HG03196 (cell line): ENCODE measurements at regions not wholly inside any gene's neighbourhood (a gene's known extent, or its start where the extent isn't known, plus 50 kb on each side); places are given as distances from the start of the nearest gene placed in this dataset.
"Not testable (repeated sequence)": the region's sequence is repeated elsewhere in the genome, so short reads cannot be mapped to it uniquely, and the experiment has no call there.

Experiments used
- ATAC-seq: cut with Tn5 transposase; IDR thresholded peaks from one replicate; pipeline ENCODE4 v1.9.1; 2021; ENCODE audit not compliant: unreplicated experiment

DNA sequence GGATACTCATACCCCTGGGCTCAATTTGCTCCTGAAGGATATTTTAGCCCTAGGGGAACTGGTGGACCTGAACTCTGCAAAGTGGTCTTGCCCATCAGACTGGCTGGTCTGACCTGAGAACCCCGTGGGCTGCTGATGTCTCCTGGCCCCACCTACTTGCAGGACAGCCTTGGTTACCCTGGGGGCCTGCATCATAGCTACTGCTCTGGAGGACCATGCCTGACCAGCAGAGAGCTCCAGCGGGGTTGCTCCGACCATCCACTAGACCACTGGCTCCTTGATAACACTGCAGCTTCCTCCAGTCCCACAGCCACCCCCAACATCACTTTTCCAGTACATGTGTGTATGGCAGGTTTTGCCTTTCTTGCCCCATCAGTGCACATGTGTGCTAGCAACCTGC lies 331.6 kb upstream of the BRINP3 start:
- ATAC-seq = no peak

DNA sequence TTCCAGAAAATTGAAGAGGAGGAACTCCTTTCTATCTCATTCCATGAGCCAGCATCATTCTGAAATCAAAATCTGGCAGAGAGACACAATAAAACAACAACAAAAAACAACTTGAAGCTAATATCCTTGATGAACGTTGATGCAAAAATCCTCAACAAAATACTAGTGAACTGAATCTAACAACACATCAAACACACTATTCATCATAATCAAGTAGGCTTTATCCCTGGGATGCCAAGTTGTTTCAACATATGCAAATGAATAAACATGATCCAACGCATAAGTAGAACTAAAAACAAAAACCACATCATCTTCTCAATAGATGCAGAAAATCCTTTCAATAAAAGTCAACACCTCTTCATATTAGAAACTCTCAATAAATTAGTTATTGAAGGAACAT lies 335.3 kb upstream of the BRINP3 start:
- ATAC-seq = no peak

DNA sequence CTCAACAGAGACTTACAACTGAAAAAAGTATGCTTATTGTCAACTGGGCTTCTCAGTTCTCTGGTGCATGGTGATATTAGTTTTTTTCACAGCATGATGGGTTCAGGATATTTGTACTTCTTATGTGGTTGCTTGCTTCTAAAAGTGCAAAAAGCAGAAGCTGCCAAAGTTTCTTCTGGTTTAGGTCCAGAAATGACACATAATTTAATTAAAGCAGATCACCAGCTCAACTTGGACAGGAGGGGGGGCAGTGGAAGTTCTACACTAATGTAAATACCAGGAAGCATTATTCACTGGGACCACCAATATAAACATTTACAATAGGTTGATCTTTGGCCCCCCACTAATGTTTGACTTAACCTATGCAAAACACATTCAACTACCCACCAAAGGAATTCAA lies 354.8 kb upstream of the BRINP3 start:
- no peak for ATAC-seq

DNA sequence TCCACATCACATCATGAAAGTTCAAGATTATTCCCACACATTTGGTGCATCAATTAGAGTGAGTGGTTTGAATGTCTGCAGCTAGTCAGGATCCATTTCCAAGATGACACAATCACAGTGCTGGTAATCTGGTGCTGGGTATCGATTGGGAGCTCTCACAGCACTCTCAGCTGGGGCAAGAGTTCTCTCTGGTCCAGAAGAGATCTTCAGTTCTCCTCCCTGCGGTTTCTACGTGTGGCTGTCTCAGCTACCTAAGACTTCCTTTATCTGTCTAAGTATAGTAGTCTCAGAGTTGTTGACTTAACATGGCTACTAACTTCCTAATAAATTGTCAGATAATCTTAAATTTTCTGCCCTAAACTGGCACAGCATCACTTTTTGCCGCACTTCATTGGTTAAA lies 358.0 kb upstream of the BRINP3 start:
- no peak for ATAC-seq

DNA sequence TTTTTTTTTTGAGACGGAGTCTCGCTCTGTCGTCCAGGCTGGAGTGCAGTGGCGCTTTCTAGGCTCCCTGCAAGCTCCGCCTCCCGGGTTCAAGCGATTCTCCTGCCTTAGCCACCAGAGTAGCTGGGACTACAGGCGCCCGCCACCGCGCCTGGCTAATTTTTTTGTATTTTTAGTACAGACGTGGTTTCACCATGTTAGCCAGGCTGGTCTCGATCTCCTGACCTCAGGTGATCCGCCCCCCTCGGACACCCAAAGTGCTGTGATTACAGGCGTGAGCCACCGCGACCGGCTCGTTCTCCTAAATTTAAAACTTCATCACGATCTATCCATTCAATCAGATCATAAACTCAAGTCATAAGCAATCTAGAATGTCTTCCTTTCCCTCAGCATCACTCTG lies 359.5 kb upstream of the BRINP3 start:
- not testable (repeated sequence) for ATAC-seq

DNA sequence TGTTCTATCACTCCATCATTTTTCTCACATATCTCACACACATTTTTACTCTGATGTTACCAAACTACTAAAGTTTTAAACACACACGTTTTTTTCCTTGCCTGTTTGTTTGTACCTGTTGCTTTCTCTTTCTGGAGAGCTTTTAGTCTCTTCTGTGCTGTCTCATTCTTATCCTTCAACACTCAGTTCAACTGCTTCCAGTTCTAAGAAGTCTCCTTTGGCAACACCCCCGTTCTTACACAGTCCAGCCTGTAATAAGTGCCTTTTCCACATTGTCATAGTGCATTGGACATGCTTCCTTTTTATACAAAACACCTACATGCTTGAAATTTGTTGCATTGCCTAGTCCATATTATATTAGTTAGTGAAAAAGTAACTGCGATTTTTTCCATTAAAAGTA lies 360.2 kb upstream of the BRINP3 start:
- no peak for ATAC-seq

DNA sequence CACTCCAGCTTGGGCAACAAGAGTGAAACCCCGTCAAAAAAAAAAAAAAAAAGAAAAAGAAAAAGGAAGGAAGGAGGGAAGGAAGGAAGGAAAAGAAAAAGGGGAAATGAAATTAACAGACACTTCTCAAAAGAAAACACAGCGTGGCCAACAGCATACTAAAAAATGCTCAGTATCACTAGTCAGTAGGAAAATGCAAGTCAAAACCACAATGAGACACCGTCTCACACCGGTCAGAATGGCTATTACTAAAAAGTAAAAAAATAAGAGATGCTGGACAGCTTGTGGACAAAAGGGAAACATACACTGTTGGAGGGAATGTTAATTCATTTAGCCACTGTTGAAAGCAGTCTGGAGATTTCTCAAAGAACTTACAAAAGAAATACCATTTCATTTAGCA lies 369.5 kb upstream of the BRINP3 start:
- no peak for ATAC-seq

DNA sequence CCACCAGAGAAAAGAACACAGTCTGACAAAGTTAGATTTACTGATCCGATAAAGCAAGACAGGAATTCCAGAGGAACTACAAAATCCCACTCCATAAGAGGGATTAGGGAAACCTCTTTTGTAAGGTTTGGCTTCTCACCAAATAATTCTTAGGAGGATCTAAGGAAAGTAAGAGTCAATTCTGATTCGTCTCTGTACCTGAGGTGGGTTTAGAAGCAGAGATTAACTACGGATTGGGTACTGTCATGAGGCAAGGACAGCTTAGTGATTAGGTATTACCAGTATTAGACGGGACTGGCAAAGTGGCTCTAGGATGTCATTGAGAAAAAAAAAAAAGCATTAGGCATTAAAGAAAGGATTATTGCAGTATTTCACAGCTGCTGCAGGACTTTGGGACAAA lies 371.7 kb upstream of the BRINP3 start:
- no peak for ATAC-seq

DNA sequence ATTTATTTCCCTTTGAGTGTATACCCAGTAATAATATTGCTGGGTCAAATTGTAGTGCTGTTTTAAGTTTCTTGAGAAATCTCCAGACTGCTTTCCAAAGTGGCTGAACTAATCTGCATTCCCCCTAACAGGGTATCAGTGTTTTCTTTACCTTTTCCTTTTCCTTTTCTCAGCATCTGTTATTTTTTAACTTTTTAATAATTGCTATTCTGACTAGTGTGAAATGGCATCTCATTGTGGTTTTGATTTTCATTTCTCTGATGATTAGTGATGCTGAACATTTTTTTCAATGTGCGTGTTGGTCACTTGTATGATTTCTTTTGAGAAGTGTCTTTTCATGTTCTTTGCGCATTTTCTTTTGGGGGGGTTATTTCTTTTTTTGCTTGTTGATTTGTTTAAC lies 374.9 kb upstream of the BRINP3 start:
- ATAC-seq = no peak

DNA sequence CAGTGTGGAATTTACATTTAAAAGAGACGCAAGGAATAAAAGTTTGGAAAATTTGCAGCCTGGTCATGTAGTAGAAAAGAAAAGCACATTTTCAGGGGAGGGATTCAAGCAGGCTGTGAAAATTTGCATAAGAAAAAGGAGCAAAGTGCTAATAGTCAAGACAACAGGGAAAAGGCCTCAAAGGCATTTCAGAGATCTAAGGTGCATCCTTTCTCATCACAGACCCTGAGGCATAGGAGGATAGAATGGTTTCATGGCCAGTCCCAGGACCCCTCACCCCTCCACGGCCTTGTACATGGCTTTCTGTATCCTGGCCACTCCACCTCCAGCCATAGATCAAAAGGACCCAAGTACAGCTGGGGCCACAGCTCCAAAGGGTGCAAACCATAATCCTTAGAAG lies 380.5 kb upstream of the BRINP3 start:
- ATAC-seq = no peak

DNA sequence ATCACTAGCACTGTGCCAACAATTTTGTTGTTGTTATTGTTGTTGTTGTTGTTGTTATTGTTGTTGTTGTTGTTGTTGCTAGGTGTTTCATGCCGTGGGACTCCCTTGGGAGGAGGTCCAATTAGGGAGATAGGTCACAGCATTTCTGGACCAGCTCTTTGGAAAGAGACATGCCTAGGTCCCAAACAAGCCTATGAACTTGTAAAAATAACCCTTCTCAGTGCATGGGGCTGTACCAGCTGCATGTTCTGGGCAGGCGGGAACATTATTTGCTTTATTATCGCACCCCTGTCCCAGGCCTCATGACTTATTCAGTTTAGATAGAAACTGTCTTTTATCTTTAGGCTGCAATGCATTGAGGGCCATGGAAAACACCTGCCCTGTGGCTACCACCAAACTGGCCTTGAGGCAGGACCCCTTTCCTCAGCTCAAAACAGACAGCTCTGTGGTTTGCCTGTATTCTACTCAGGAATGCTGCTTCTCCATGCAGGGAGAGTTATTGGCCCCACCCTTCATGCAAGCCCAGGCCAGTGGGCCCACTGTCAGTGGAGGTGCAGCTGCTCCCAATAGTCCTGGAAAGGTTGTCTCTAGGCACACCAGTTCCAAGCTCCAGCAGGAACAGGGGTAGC lies 386.5 kb upstream of the BRINP3 start:
- ATAC-seq = no peak

DNA sequence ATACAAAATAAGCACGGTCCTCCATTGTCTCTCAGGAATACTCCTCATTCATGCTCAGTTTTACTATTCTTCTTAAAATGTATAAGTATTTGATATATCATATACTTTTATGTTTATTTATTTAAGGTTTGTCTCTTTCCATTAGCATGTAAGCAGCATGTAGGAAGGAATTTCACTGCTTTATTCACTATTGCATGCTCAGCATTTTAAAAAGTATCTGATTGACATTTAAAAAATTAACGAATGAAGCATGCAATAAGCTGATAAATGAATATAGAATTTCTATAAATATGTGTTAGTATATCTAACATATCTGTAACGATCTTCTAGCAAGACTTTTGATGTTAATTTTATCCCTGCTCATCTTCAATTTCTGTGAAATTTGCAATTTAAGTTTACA lies 402.7 kb upstream of the BRINP3 start:
- ATAC-seq = no peak

DNA sequence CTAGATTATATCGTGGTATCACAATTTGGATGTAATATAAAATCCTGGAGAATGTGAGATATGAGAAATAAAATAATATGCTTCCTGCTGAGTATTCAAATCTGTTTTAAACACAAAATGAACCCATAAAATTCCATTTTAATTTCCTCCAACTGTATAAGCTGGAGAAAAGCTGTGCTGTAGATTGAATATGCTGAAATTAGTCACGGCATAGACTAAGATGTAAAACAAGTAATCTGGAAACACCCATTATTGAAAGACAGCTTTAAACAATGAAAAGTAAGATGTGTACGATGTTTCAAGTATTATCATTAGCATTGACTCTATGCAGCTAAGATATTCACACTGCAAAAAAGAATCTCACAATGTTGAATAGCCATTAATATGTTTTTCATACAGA lies 403.4 kb upstream of the BRINP3 start:
- ATAC-seq = no peak

DNA sequence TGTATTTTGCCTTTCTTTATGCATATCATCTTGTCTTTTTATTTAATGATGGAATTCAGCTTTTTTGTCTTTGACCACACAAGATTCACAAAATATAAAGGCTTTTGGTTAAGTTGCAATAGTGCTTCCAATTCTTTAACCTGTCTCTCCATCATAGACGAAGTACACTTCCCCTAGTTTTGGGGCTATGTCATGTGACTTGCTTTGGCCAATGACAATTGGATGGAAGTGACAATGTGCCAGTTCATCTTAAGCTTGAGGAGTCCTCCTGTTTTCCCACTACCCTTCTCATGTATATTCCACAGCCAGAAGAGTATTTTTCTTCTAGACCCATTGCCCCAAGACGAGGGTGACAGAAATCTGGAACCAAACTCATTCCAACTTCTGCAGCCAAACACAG lies 419.6 kb upstream of the BRINP3 start:
- no peak for ATAC-seq

DNA sequence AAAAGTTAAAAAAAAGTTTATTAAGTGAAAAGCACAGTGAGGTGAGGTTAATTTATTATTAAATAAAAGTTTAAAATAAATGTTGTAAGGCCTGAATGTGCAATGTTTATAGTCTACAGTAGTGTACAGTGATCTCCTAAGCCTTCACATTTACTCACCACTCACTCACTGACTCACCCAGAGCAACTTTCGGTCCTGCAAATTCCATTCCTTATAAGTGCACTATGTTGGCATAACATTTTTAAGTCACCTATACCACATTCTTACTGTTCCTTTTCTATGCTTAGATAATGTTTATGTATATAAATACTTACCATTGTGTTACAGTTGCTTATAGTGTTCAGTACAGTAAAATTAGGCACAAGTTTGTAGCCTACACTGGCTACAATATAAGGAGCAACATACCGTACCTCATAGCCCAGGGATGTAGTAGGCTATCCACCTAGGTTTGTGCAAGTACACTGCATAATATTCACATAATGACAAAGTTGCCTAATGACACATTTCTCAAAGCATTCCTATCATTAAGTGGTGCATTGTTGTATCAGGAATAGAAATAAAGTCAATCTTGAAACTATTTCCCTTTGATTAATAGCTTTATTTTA lies 426.5 kb upstream of the BRINP3 start:
- no peak for ATAC-seq

DNA sequence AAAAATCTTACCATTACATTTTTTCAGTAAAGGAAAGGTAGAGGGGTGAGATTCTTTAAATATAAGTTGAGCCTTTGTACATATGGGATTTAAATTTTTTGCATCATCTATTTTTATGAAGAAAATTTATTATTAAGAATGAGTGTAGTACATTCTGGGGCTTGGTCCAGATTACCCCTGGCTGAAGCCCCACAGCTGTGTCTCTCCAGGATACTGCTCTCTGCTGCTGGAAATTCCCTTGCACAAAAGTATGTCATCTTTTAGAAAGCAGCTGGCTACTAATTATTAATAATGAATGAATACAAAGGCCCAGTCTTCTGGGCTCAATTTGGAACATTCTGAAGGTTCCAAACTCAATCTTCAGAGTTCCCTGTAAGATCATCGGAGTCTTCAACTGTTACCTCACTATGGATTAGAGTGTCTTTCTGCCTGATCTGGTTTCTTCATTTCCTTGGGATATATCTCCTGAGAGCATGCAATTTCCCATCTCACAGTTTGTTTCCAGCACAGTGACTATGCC lies 428.6 kb upstream of the BRINP3 start:
- ATAC-seq = no peak

DNA sequence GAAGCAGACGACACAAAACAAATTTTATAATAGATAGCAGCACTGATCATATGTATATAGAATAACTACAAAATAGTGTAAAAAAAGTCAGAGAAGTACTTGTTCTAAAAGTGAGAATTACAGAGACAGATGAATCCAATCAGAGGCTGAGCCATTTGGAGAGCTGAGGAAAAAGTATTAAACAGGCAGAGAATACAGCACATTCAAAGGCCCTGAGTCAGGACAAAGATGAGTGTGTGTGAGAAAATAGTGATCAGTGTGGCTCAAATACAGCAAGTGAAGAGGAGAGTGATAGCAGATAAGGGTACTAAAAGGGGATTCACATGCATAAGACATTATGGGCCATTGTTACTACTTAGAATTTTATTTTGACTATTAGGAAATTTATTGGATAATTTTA lies 430.6 kb upstream of the BRINP3 start:
- ATAC-seq = no peak

DNA sequence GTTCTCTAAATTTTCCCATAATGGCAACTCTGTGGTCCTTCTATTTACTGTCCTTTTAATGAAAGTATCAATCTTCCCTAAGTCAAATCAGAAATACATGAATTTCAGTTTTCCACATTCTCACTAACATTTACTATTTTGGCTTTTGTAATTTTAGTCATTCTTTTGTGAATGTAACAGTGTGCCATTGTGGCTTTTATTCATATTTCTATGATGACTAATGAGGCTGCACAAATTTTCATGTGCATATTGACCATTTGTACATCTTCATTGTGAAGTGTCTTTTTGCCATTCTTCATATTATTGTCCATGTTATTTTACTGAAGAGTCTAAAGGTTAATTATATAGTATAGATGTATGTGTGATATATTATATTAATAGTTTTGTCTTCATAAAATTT lies 431.0 kb upstream of the BRINP3 start:
- no peak for ATAC-seq

DNA sequence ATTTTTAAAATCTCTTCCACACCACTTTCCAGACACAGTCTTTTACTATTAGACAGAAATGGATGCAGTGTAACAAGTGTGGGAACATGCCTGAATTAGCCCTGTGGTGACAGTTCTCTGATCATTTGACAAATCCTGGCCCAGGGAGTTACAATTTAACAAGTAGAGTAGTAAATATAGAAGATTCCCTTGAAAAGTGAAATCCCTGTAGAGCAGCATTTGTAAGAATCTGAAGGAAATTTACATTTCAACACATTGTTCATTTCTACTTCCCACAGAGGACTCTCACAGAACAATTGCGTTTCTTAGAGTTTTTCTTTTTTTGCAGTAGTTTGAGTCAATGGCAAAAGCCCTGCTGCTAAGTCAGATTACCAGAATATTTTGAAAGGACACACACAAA lies 458.3 kb upstream of the BRINP3 start:
- no peak for ATAC-seq

DNA sequence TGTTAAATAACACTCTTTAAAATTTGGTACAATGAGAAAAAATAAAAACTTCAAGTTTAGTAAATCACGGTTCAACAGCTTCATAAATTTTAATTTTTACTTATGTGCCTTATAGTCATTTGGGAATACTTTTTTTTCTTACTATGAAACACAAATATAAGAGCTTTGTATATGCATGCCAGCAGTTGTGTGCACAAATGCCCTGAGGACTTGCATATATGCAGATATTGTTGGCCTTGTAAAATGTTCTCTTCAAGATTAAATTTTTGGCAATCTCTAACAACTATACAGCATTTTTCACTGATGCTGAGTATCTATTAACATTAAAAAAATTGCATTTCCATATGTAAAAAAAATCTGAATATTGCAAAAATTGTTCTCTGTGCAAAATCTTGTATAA lies 458.7 kb upstream of the BRINP3 start:
- ATAC-seq = no peak

DNA sequence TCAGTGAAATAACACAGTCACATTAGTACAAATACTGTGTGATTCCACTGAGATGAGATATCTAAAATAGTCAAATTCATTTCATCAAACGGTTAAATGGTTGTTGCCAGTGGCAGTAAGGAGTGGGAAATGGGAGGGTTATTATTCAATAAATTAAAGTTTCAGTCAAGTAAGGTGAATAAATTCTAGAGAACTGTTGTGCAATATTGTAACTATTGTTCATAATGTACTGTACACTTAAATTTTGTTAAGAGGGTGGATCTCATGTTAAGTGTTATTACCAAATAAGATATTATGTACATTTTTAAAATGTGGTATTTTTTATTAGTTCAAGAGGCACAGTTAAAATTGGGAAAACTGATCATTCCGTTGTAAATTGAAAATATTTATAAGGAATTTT lies 463.3 kb upstream of the BRINP3 start:
- no peak for ATAC-seq

DNA sequence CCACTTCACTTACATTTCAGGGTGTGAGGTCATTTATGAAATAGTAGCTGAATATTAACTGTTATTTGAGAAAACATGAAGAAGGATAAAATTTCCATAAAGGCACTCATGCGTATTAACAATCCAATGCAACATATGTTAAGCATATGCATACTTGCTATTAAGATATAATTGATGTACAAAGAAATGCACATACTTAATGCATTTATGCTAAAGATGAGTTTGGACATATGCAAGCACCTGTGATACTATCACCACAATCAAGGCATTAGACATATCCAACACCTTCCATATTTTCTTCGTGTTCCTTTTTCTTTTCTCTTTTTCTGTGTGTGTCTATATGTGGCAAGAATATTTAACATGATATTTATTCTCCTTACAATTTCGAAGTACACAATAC lies 464.8 kb upstream of the BRINP3 start:
- no peak for ATAC-seq

DNA sequence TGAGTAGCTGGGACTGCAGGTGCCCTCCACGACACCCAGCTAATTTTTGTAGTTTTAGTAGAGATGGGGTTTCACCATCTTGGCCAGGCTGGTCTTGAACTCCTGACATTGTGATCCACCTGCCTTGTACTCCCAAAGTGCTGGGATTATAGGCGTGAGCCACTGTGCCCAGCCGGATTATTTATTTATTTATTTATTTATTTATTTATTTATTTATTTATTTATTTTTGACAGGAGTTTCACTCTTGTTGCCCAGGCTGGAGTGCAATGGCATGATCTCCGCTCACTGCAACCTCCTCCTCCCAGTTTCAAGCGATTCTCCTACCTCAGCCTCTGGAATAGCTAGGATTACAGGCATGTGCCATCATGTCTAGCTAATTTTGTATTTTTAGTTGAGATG lies 466.1 kb upstream of the BRINP3 start:
- not testable (repeated sequence) for ATAC-seq
